AG08396 (cell line): ENCODE measurements at regions not wholly inside any gene's neighbourhood (a gene's known extent, or its start where the extent isn't known, plus 50 kb on each side); places are given as distances from the start of the nearest gene placed in this dataset.

ENCODE experiments used
- DNase-seq: peaks from one replicate; pipeline ENCODE4 v3.0.0; 2012; ENCODE audit warnings: low spot score, mixed read lengths

DNA sequence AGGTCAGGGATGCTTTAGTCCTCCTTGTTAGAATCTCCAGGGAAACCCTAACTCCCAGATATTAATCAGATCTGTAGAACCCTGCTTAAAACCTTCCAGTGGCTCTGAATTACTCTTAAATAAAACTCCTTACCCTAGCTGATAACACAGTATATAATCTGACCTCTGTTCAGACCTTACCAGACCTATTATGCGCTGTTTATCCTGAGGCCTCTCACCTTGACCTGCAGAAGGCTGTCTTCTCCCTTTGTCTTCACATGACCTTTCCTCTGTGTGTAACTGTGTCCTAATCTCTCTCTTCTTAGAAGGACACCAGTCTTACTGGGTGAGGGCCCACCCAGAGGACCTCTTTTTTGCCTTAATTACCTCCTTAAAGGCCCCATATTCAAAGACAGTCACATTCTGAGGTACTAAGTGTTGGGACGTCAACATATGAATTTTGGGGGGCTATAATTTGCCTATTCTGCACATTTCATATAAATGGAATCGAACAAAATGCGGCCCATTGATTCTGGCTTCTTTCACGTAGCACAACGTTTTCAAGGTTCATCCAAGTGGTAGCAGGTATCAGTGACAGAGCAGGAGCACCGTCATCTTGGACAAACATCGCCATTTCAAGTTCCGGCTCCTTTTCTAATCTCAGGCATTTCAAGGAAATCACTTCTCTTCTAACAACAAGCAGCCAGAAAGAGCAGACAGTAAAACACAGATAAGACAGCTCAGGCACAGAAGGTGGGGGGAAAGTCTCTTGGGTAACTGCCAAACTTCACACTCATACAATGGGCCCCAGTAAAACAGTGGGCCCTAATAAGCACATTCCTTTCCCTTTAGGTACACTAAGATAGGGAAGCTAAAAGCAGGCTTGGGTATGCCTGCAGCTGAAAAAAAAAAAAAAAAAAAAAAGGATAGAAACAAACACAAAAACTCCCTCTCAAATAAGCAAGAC lies 200.2 kb upstream of the NUDT4 start:
- no peak for DNase-seq

DNA sequence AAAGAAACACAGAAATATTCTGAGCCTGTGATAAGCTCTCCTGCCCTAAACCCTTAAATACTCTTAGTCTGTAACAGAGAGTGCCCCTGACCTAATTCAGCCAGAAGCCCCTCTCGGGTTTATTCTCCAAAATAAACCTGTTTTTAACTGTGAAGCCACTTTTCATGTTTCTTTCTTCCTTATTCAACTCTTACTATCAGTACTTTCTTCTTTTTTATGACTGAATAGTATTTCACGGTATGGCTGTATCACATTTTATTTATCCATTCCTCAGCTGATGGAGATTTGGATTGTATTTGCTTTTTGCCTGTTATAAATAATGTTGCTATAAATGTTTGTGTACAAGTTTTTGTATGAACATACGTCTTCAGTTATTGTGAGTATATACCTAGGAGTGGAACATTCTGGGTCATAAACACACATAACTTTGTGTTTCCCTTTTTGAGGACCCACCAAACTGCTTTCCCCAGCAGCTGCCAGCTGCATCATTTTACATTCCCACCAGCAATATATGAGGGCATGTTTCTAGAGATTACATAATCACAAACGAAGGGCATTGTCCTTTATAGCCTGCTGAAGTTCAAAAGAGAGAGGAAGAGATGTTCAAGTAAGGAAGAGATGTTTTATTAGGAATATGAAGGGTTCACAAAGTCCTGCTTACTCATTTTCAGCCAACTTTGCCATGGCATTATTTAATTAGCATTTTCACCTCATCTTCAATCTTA lies 199.4 kb upstream of the NUDT4 start:
- DNase-seq, result no peak

DNA sequence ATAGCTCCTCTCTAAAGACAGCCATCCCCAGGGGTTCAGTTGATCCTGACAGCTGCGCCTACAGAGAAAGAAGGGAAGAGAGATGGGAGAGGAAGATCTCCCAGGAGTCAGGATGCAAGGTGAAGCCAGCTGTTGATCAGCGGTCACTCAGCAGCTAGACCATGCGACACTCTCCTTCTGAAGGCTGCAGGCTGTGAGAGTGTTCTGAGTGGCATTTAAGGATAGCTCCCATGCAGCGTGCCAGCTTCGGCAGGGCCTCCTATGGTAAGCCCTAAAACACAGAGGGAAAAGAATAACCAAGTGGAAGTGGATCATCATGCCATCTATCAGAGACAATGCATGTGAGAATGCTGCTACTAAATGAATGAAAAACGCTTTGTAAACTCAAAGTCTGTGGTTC lies 197.9 kb upstream of the NUDT4 start:
- DNase-seq, result no peak

DNA sequence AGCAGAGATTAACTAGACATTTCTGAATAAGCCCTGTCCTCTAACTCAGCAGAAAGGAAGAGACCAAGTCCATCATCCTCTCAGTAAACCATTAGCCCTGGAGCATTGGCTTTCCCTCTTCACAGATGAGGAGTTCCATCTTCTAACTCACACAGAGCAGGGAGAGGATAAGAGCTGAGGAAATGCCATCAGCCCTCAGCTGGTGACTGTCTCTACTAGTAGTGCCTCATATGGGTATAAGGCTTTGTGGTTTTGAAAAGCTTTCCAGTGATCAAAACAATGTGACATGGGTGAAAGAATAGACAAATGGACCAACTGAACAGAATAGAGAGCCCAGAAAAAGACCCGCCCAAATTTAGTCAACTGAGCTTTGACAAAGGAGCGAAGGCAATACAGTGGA lies 197.2 kb upstream of the NUDT4 start:
- no peak for DNase-seq

DNA sequence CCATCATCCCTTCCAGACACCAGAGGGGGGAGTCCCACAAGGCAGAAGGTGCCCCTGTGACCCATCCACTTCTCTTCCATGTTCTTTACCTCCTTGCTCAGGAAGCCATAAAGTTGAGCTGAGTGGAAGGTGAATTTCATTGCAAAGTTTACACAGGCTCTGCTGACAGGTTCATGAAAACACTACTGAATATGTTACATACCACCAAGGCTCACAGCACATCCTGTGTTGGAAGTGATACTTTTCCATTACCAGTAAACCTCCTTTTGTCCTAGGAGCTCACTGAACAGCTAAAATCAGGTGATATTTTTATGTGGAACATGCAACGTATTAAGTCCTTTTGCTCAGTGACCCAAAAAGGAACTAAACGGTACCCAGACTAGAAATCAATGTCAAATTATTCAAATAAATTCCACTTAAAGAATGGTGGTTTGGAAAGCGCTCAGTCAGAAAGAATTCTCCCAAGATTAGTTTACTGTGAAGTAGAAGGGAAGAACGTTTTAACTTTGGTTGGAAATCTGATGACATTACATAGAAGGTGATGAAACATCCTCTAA lies 196.2 kb upstream of the NUDT4 start:
- no peak for DNase-seq

DNA sequence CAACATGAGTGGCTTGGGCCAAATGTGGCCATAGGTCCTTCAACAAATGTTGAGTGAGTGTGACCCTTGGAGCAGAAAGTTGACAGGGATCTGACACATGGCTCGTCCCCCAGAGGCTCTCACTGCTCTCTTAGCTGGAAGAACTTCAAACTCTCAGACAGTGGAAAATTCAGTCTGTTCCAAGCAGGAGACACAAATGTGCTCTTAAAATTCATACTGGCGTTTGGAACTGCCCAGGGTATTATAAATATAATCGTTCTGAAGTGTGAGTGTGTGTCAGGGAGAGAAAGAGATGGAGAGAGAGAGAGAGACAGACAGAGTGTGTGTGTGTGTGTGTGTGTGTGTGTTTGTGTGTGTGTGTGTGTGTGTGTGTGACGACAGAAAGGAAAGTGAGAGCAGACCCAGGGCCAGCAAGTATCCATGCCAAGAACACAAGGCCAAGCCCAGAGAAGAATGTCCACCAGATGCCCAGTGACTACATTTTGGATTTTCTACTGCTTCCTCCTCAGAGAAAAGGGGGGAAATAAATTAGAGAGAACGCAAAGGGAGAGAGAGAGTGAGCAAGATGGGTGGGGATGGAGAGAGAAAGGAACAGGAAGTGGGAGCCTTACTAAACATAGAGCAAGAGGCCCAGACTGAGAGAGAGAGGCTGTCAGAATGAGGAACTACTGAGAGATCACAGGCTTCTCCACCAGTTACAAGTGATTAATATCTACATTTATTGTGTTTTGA lies 193.6 kb upstream of the NUDT4 start:
- DNase-seq, result no peak

DNA sequence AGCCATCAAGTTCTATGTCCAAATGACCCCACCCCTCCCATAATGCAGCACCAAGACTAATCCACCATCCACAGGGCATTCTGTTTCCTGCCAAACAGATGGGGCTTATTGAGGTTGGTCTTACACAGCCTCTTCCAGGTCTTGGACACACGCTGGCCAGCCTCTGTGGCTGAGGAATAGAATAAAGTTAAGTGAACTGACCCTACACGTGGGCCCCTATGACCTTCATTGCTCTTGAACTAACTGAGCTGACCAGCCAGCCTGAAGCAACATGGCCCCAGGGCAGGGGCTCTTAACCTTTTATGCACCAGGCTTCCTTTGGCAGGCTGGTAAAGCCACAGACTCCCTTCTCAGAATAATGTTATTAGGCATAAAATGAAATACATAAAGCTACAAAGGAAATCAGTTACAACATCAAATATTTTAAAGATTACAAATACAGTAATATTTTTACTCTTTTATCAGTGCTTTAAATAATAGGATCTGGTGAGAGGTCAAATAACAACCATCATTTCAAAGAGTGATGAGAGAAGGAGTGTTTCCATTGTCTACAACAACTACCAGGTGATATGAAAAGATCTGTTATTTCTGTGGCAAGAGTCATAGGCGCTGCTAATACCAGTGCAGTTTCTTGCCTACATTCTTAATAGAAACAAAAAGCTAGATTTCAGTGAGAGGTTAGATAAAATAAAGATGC lies 192.9 kb upstream of the NUDT4 start:
- no peak for DNase-seq

DNA sequence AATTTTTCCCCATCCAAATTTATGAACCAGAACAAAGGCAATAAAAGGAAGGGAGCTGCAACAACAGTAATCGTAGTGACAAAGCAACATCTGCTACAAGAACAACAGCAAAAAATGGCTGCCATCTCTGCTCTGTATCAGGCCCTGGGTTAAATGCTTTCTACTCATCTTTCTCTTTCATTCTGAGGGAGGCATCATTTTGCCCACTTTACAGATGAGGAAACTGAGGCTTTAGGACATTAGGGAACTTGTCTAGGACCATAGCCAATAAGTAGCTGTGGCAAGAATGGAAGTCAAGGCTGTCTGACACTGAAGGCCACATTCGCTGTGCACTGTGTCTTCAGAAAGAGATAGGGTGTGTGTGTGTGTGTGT lies 192.4 kb upstream of the NUDT4 start:
- DNase-seq, result no peak

DNA sequence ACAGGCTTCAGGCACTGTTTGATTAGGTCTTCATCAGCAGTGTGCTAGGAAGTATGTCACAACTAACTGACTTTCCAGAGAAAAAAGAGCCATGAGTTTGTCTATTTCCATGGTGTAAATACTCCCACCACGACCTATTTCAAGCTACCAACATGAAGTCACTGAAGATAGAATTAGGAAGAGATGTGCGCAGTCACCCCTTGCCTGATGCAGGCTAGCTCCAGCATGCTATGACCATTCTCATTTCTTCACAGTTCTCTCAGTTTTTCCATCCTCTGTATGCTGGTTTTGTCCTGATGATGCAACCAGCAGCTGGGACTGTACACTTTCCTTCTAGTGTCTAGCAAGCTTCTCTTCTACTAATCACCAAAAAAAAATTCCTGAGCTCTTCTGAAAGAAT lies 191.6 kb upstream of the NUDT4 start:
- no peak for DNase-seq

DNA sequence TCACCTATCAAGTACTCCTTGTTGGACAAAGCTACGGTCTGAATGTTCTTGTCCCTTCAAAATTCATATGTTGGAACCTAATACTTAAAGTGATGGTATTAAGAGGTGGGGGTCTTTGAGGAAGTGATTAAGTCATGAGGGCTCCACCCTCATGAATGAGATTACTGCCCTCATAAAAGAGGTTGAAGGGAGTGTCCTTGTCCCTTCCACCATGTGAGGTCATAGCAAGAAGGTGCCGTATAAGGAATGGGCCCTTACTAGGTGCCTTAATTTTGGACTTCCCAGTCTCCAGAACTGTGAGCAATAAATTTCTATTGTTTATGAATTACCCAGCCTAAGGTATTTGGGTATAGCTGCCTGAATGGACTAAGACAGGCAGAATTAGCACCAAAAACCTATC lies 191.1 kb upstream of the NUDT4 start:
- DNase-seq, result no peak

DNA sequence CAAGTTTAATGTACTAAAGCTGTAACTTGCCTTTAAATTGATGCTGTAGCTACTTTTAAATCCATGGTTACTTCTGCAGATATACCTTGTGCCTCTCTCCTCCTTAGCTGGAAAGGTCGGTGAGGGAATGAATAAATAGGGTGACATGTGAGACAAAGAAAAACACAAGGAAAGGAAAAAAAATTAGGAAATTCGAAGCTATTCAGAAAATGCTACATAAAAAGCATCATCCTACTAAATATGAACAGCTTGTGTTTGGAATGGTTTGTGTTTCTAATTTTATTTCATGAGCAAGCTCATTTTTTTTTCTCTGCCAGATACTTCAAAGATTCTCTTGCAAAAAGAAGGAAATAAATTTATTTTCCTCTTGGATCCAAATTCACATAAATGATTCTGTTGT lies 186.3 kb upstream of the NUDT4 start:
- no peak for DNase-seq

DNA sequence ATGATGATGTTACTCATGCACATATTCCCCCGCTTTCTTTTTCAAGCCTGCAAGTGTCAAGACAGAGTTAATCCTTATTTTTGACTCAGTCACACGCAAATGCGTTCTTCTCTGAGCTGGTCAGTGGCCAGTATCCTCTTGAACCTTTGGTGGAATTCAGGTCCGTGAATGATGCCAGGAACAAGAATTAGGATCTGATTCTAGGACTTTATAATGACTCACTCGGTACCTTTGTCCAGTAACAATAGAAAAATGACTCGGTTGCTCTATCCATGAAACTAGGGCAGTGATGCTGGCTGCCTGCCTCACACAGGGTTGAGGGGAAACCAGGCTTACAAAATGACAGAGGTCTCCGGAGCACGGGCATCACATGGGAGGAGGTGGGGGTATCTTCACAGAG lies 185.8 kb upstream of the NUDT4 start:
- DNase-seq, result peak; percentile 32

DNA sequence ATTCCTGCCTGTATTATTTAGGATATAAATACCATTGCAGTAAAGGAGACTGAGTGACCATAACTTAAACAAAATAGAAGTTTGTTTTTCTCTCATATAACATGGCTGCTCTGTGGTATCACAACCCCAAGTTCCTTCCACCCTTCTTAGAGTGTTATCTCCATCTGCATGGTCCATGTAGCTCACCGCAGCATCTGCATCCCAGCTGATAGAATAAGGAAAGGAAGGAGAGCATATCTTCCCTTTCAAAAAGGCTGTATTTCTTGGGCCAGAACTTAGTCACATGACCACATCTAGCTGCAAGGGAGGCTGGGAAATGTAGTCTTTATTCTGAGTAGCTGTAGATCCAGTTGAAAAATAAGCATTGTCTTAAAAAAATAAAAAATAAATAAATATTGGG lies 184.8 kb upstream of the NUDT4 start:
- no peak for DNase-seq

DNA sequence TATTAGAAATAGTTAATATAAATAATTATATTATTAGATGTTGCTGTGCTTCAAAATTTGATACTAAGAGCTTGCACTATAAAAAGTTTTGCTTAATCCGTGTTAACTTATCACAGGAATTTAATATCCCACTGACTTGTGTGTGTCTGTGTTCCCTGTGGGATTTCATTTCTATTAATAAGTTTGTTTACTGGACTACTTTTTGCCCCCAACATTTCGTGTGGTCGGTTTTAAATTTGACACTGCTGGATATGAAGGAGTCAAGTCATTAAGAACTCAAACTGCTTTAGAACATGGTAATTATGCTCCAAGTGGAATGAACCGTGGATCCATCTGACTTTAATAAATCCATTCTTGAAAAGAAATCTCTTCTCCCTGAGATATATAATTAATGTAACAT lies 182.2 kb upstream of the NUDT4 start:
- no peak for DNase-seq

DNA sequence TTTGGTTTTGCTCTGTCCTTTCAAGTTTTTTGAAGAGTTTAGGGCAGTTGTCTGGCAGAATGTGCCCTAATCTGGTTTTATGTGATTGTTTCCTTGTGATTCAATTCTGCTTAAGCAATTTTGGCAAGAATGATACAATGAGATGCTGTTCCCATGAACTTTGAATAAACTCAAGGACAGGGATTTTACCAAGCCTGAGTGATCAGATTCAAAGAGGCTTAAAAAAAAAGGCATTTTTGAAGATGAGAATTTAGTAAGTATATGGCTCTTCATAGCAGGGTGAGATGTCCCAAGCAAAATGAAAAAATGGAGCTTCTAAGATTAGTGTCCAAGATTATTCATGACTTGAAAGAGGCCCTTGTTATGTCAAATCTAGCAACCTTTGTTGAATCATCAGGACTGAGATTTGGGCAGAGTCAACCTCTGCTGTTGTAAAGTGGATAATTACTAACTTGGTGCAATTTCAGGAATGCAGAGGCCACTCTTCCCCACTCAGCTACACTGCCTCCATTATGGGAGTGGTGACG lies 180.6 kb upstream of the NUDT4 start:
- DNase-seq, result no peak

DNA sequence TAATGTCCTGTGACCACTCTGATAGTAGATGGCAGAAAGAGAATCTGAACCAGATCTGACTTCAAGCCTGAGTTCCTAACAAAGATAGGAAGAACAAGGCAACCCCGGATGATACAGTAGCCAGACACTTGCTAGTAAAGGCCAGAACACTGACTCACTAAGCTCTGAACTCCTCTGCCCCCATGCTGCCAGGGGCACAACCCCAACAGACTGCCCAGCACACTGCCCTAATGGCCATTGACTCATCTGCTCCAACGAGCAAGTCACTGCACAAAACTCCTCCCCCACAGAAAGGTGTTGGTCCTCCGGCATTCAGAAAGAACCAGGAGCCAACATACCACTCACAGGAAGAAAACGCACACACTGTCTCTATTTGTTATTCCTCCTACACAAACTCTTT lies 179.6 kb upstream of the NUDT4 start:
- DNase-seq, result peak; percentile 49

DNA sequence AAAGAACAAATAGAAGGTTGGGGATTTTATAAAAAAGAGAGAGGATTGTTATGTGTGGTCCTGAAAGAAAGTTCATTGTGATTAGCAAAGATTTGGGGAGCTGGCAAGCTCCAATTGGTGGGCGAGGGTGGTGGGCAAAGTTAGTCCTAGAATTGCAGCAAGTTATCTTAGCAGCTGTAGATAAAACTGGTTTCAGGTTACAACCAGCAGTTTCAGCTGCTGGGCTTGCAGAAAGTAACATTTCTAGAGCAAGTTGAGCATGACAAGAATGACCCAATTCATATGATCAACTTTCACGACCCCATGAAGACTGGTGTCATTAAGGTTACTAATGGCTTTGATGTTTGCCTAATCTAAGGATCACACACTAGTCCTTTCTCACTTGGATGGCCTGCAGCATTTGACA lies 177.9 kb upstream of the NUDT4 start:
- no peak for DNase-seq

DNA sequence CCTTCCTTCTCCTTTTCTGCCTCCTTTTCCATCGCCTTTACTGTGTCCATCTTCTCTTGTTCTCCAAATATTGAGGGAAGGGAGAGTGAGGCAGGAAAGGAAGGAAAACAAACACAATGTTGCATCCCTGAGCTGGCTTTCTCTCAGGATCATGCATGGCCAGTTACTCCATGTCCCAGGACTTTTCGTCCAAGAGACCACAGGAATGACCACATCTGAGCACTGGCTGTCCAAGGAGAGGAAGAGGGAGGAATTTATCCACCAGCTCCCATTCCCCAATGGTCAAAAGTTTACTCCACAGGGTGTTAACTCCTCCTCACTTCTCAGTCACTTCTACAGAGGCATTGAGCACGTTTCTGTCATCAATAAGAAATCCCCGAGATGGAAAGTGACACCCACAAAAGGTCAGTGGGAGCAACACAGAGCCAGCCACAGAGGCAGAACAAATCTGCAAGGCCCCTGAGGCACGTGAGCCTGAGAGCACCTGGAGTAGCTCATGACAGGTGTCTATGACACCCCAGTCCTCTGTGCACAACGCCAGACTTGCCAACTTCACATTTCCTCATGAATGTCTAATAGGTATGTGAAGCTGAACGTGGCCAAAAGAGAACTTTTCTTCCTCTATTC lies 177.3 kb upstream of the NUDT4 start:
- no peak for DNase-seq

DNA sequence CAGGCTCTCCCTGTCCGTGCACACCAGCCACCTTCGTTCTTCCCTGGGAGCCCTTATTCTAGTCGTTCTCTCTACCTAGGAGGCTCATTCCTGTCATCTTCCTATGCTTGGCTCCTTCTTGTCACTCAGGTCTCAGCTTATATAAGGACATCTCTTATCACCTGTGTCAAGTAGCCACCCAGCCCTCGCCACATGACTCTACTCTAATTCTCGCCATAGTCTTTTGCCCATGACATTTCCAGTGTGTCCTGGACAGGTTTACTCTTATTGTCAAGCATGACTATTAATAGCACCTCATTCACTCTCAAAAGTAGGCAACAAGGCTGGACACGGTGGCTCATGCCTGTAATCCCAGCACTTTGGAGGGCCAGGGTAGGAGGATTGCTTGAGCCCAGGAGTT lies 175.7 kb upstream of the NUDT4 start:
- no peak for DNase-seq

DNA sequence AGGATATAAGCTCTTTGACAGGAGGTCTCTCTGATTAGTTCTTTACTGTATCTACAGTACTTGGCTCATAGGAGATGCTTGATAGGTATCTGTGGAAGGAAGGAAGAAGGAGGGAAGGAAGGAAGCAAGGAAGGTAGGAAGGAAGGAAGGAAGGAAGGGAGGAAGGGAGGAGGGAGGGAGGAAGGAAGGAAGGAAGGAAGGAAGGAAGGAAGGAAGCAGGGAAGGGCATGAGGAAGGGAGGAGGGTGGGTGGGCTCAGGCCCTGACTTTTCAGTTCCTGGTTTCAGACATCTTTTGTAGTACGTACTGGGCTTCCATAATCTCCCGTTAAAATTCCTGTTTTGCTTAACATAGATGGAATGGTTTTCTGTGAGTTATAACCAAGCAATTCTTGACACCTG lies 175.0 kb upstream of the NUDT4 start:
- no peak for DNase-seq

DNA sequence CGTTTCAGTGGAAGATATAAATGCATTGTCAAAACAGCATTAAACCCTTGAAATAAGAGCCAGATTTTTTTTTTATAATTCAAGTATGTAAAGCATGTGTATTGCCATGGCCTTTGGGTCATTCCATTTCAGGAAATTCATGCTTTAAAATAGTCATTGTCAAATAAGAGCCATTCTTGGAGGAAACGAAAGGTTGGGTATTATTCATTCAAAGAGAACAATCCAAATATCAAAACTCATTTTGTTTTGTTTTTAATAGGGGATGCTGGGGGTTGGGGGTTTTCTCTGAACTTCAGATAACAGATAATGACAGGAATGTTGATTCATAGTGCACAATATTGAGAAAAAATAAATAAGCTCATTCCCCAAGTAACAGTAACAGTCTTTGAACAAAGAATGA lies 174.4 kb upstream of the NUDT4 start:
- DNase-seq, result no peak
